ENCODE measurements at regions not wholly inside any gene's neighbourhood (a gene's known extent, or its start where the extent isn't known, plus 50 kb on each side); places are given as distances from the start of the nearest gene placed in this dataset.
"Not testable (repeated sequence)": the region's sequence is repeated elsewhere in the genome, so short reads cannot be mapped to it uniquely, and the experiment has no call there.

- TF ChIP-seq CTCF (IDR thresholded peaks at IDR 0.05; ENCODE audit: insufficient read depth, low read depth, low read length, missing control alignments): no peak
- no peak for DNase-seq (ENCODE audit: low read depth)
- no peak overlapping the region for H3K4me3 ChIP-seq (ENCODE audit: low read length)
Measured at GRCh38 chr6:140376209-140376608, 1001.8 kb upstream of the CITED2 start.

- H3K4me3 ChIP-seq (ENCODE audit: low read length); DNase-seq (ENCODE audit: low read depth): not testable (repeated sequence)
Measured at GRCh38 chr6:140373728-140374127, 999.3 kb upstream of the CITED2 start.

- no peak for DNase-seq (ENCODE audit: low read depth)
- H3K4me3 ChIP-seq (ENCODE audit: low read length): no peak overlapping the region
- TF ChIP-seq CTCF (IDR thresholded peaks at IDR 0.05; ENCODE audit: insufficient read depth, low read depth, low read length, missing control alignments): no peak
Measured at GRCh38 chr6:140372064-140372463, 997.6 kb upstream of the CITED2 start.

GRCh38 chr6:140370976-140371870 is 996.8 kb upstream of the CITED2 start:
- DNase-seq (ENCODE audit: low read depth): no peak
- TF ChIP-seq CTCF (IDR thresholded peaks at IDR 0.05; ENCODE audit: insufficient read depth, low read depth, low read length, missing control alignments): no peak

GRCh38 chr6:140370441-140370840 is 996.0 kb upstream of the CITED2 start:
- no peak for DNase-seq (ENCODE audit: low read depth)
- H3K4me3 ChIP-seq (ENCODE audit: low read length): no peak overlapping the region
- TF ChIP-seq CTCF (IDR thresholded peaks at IDR 0.05; ENCODE audit: insufficient read depth, low read depth, low read length, missing control alignments): no peak

More at GRCh38 chr6:140370976-140371870, 996.8 kb upstream of the CITED2 start:
- no peak overlapping the region for H3K4me3 ChIP-seq (ENCODE audit: low read length)

GRCh38 chr6:140366991-140367390 is 992.5 kb upstream of the CITED2 start:
- no peak for TF ChIP-seq CTCF (IDR thresholded peaks at IDR 0.05; ENCODE audit: insufficient read depth, low read depth, low read length, missing control alignments)
- DNase-seq (ENCODE audit: low read depth): peak; percentile 73
- H3K4me3 ChIP-seq (ENCODE audit: low read length): no peak overlapping the region

GRCh38 chr6:140364916-140365315 is 990.5 kb upstream of the CITED2 start:
- no peak for DNase-seq (ENCODE audit: low read depth)
- no peak overlapping the region for H3K4me3 ChIP-seq (ENCODE audit: low read length)
- no peak for TF ChIP-seq CTCF (IDR thresholded peaks at IDR 0.05; ENCODE audit: insufficient read depth, low read depth, low read length, missing control alignments)

Measured in epithelial cell of esophagus (primary cell).